ENCODE measurements at regions not wholly inside any gene's neighbourhood (a gene's known extent, or its start where the extent isn't known, plus 50 kb on each side); places are given as distances from the start of the nearest gene placed in this dataset.

GRCh38 chr2:216281316-216281715 is 91.0 kb downstream of the MARCHF4 start:
- Mint-ChIP-seq H3K27me3 (ENCODE audit: insufficient read depth, unreplicated experiment) (peaks cover 14% of the 10 kb centered on the region), H3K9me3 (ENCODE audit: unreplicated experiment) (no peaks in the 10 kb centered on the region), H3K27ac (ENCODE audit: unreplicated experiment) (no peak overlapping the region), H3K4me1 (ENCODE audit: low read depth, unreplicated experiment) (no peaks in the 10 kb centered on the region), H3K4me3 (ENCODE audit: unreplicated experiment) (no peak overlapping the region), H3K36me3 (ENCODE audit: insufficient read depth, unreplicated experiment) (no peaks in the 10 kb centered on the region)
- H3K36me3 ChIP-seq (ENCODE audit: control insufficient read depth, insufficient read depth, low read length): no peaks in the 10 kb centered on the region
- TF ChIP-seq, protein P1, sequence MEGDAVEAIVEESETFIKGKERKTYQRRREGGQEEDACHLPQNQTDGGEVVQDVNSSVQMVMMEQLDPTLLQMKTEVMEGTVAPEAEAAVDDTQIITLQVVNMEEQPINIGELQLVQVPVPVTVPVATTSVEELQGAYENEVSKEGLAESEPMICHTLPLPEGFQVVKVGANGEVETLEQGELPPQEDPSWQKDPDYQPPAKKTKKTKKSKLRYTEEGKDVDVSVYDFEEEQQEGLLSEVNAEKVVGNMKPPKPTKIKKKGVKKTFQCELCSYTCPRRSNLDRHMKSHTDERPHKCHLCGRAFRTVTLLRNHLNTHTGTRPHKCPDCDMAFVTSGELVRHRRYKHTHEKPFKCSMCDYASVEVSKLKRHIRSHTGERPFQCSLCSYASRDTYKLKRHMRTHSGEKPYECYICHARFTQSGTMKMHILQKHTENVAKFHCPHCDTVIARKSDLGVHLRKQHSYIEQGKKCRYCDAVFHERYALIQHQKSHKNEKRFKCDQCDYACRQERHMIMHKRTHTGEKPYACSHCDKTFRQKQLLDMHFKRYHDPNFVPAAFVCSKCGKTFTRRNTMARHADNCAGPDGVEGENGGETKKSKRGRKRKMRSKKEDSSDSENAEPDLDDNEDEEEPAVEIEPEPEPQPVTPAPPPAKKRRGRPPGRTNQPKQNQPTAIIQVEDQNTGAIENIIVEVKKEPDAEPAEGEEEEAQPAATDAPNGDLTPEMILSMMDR (IDR thresholded peaks at IDR 0.05; ENCODE audit: insufficient read depth in 1 of 2, low read depth in 1 of 2, low read length in 1 of 2, severe bottlenecking in 1 of 2, unreplicated experiment in 1 of 2): no peak
- H3K27me3 ChIP-seq (replicated peaks; ENCODE audit: control insufficient read depth, insufficient read depth, low read length): no peaks in the 10 kb centered on the region; the same call in 1 of the 2 replicates
- no peak overlapping the region for H3K4me3 ChIP-seq (ENCODE audit: low read depth, low read length)
- BruUV-seq (replicated peaks): no TSS peak
- intact Hi-C loops (cut with micrococcal nuclease; ENCODE audit: unreplicated experiment): no loop called here
- no peaks in the 10 kb centered on the region for H3K4me1 ChIP-seq
- CTCF ChIA-PET: no interaction called here
- DNase-seq: no peak
- no peaks in the 10 kb centered on the region for H3K9me3 ChIP-seq
- POLR2A ChIA-PET: no interaction called here

DNA sequence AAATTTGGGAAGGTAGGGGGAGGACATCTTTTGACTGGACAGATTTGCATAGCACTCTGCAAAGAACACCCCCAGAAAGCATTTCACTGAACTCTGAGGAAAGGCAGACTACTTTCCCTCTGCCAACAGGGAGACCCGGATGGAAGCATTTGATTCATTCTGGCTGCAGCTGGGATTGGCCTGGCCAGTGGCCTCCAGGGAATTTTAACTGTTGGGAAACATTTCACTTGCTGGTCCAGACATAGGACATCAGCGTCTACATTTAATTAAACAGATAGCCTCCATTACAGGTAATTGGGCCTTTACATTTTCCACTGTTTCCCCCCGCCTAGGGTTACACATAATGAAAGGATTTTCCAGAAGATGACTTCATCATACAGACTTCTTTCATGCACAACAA is 92.8 kb downstream of the MARCHF4 start:
- H3K4me3 Mint-ChIP-seq (ENCODE audit: unreplicated experiment): no peak overlapping the region
- H3K9me3 Mint-ChIP-seq (ENCODE audit: unreplicated experiment): no peaks in the 10 kb centered on the region
- intact Hi-C loops (cut with micrococcal nuclease; ENCODE audit: unreplicated experiment): no loop called here
- CTCF ChIA-PET: no interaction called here
- H3K4me1 Mint-ChIP-seq (ENCODE audit: low read depth, unreplicated experiment): no peaks in the 10 kb centered on the region
- H3K4me1 ChIP-seq: no peaks in the 10 kb centered on the region
- no peaks in the 10 kb centered on the region; the same call in 1 of the 2 replicates for H3K27me3 ChIP-seq (replicated peaks; ENCODE audit: control insufficient read depth, insufficient read depth, low read length)
- POLR2A ChIA-PET: no interaction called here
- TF ChIP-seq, protein P1 (IDR thresholded peaks at IDR 0.05; ENCODE audit: insufficient read depth in 1 of 2, low read depth in 1 of 2, low read length in 1 of 2, severe bottlenecking in 1 of 2, unreplicated experiment in 1 of 2): no peak
- no TSS peak for BruUV-seq (replicated peaks)
- no peak for DNase-seq
- H3K36me3 Mint-ChIP-seq (ENCODE audit: insufficient read depth, unreplicated experiment): no peaks in the 10 kb centered on the region
- no peak overlapping the region for H3K27ac Mint-ChIP-seq (ENCODE audit: unreplicated experiment)
- no peaks in the 10 kb centered on the region for H3K9me3 ChIP-seq
- no peaks in the 10 kb centered on the region for H3K36me3 ChIP-seq (ENCODE audit: control insufficient read depth, insufficient read depth, low read length)
- H3K27me3 Mint-ChIP-seq (ENCODE audit: insufficient read depth, unreplicated experiment): peaks cover 19% of the 10 kb centered on the region
- H3K4me3 ChIP-seq (ENCODE audit: low read depth, low read length): no peak overlapping the region

GRCh38 chr2:216279031-216279430 is 93.3 kb downstream of the MARCHF4 start:
- Histone ChIP-seq H3K36me3 (ENCODE audit: control insufficient read depth, insufficient read depth, low read length) (no peaks in the 10 kb centered on the region), H3K4me3 (ENCODE audit: low read depth, low read length) (no peak overlapping the region), H3K27me3 (replicated peaks; ENCODE audit: control insufficient read depth, insufficient read depth, low read length) (no peaks in the 10 kb centered on the region; the same call in 1 of the 2 replicates), H3K4me1 (no peaks in the 10 kb centered on the region), H3K9me3 (no peaks in the 10 kb centered on the region)
- Mint-ChIP-seq H3K4me1 (ENCODE audit: low read depth, unreplicated experiment) (no peaks in the 10 kb centered on the region), H3K27me3 (ENCODE audit: insufficient read depth, unreplicated experiment) (peaks cover 21% of the 10 kb centered on the region), H3K4me3 (ENCODE audit: unreplicated experiment) (no peak overlapping the region), H3K27ac (ENCODE audit: unreplicated experiment) (no peak overlapping the region), H3K36me3 (ENCODE audit: insufficient read depth, unreplicated experiment) (no peaks in the 10 kb centered on the region), H3K9me3 (ENCODE audit: unreplicated experiment) (no peaks in the 10 kb centered on the region)
- CTCF ChIA-PET: no interaction called here
- TF ChIP-seq, protein P1 (IDR thresholded peaks at IDR 0.05; ENCODE audit: insufficient read depth in 1 of 2, low read depth in 1 of 2, low read length in 1 of 2, severe bottlenecking in 1 of 2, unreplicated experiment in 1 of 2): no peak
- DNase-seq: no peak
- BruUV-seq (replicated peaks): no TSS peak
- POLR2A ChIA-PET: no interaction called here
- intact Hi-C loops (cut with micrococcal nuclease; ENCODE audit: unreplicated experiment): no loop called here

All from Caco-2 (cell line).